ENCODE measurements at regions not wholly inside any gene's neighbourhood (a gene's known extent, or its start where the extent isn't known, plus 50 kb on each side); places are given as distances from the start of the nearest gene placed in this dataset.
"Not testable (repeated sequence)": the region's sequence is repeated elsewhere in the genome, so short reads cannot be mapped to it uniquely, and the experiment has no call there.

- TF ChIP-seq POLR2AphosphoS5, EP300, CTCF (IDR thresholded peaks at IDR 0.05): not testable (repeated sequence)
These were observed 1901.4 kb downstream of the KHDRBS2 start for GRCh38 chr6:60384614-60385013.
